GM15510 (cell line): ENCODE measurements at regions not wholly inside any gene's neighbourhood (a gene's known extent, or its start where the extent isn't known, plus 50 kb on each side); places are given as distances from the start of the nearest gene placed in this dataset.

Experiments
- POLR2A ChIP-seq: IDR thresholded peaks from 3 replicates; pipeline ENCODE4 v1.6.1; 2011; ENCODE audit warnings: borderline replicate concordance; ENCODE audit not compliant: insufficient read length; ENCODE audit errors: extremely low read depth

- no peak for TF ChIP-seq POLR2A
These were observed 437.4 kb downstream of the MTRR start for GRCh38 chr5:8306288-8306896.

DNA sequence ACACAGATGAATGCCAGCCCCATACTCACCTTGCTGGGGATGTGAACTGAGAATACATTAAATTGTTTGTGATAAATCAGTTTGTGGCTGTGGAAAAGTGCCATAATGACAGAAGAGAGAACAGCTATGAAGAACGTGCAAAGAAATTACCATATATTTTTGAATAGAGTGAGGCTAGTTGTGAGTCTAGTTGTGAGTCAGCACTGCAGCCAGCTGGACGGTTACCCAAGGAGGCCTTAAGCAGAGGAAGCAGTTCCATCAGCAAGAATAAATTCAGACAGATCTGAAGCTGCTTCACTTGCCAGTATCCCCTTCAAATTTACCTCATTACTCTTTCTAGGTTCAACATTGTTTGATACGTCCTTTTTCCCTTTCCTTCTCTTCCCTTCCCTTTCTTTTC is 446.0 kb downstream of the MTRR start:
- TF ChIP-seq POLR2A = no peak

- no peak for TF ChIP-seq POLR2A
These were observed 447.8 kb downstream of the MTRR start for GRCh38 chr5:8316608-8317280.

DNA sequence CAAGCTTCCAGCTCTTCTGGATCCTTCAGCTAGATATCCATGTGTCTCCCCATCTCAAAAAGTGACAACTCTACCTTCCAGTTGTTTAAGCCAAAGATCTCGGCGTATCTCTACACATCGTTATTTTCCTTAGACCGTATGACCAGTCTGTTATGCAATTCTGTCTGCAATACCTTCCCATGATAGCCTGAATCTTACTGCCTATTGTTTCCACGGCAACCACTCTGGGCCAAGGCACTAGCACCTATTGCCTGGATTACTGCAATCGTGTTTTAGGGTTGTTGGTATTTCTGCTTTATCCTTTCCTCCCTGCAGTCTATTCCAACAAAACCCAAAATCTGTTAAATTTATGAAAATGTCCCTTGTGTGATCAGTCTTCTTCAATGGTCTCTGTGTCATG is 448.4 kb downstream of the MTRR start:
- TF ChIP-seq POLR2A = no peak

- TF ChIP-seq POLR2A = no peak
These were observed 451.3 kb downstream of the MTRR start for GRCh38 chr5:8320244-8320643.

- TF ChIP-seq POLR2A = no peak
These were observed 452.3 kb downstream of the MTRR start for GRCh38 chr5:8321272-8321671.

DNA sequence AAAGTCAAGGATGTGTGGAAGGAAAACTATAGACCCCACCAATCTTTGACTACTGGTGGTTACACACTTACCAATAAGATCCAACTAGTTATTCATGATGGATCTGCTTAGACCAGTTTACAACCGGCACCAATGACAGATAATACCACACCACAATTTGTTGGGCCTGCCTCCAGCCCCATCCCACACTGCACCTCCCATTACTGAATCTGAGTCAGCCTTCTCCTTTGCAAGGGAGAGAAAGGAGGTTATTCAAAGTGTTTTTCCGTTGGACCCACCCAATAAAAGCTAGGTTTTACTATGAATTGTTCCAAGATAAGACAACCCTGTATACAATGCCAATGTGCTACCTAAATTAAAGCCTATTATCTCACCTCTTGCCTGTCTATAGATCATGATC is 453.5 kb downstream of the MTRR start:
- TF ChIP-seq POLR2A = no peak

DNA sequence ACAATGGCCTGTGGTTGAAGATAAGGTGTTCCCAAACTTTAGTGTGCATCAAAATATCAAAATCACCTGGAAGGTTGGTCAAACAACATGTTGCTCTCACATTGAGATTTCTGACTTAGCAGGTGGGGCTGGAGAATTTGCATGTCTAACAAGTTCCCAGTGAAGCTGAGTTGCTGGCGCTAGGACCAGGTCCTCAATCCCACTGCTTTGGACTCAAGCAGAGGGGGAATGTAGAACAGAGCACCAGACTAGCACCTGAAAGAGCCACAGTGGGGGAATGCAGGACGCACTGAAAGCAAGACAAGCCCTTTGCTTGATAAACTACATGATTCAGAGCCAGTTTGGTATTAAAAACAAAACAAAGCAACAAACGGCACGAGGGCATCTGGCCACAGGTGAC is 458.1 kb downstream of the MTRR start:
- TF ChIP-seq POLR2A = no peak

GRCh38 chr5:8329773-8330172 is 460.8 kb downstream of the MTRR start:
- no peak for TF ChIP-seq POLR2A

DNA sequence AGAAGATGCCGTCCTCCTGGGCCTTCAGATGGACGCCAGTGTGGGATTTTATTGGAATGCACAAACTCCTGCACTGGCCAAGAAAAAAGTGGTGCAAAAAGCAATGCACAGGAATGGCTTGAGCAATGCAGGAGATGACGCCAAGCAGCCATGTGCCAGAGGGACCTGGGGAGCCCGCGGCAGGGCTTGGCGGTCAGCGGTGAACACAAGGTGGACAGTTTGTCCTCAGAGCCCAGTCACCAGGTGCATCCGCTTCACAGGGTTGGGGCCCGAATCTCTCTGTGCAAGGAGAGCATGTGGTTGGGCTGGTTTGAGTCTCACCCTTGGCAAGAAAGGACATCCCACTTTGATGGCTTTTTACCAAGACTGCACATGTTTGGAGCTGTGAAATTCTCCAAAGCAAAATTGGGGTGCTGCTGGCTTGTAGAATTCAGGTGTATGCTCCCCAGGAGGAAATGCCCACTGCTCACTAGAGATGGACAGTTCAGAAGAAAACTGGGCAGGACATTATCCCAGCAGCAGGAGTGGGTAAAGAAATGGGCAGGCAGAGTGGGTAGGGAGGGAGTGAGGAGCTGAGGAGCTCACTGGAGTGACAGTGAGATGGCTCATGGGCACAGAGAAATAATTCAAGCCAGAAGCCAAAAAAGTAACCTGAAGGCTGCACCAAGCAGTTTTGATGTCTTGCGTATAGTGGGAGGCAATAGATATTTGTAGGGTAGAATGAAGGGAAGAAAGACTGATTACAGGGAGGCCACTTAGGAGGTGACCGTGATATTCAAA is 463.9 kb downstream of the MTRR start:
- no peak for TF ChIP-seq POLR2A

GRCh38 chr5:8333485-8333884 is 464.5 kb downstream of the MTRR start:
- TF ChIP-seq POLR2A = no peak

DNA sequence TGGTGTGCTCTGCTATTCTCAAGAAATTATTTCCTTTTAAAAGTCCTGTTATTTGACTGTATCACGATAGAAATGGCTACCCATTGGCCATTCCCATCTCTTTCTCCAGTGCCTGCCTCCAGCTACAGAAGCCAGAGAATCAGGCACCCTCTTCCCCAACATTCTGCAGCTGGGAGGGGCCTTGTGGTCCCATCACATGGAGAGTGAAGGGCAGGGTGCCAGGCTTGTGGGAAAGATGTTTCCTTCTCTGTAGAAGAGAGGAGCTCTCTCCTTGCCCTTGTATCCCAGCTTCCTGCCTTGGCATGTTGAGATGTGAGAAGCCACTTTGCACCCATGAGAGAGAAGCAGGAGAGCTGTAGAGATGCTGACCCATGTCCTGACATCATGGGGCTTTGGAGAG is 465.0 kb downstream of the MTRR start:
- no peak for TF ChIP-seq POLR2A

DNA sequence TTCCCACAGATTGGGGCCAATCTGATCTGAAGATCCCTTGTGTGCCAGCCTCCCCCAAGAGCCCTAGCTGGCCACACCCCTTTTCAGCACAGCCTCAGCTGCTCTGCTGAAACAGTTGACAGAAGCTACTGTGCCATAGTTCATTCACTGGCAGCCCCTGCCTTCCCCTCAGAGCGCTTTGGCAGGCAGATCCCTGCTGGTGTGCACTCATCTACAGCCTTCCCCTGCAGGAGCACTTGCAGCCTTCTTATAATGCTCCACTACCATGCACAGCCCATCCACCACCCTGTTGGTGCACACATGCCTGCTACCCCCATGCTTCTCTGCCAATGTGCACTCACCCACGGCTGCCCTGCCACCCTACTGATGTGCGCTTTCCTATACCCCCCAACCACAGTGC is 471.3 kb downstream of the MTRR start:
- TF ChIP-seq POLR2A = no peak

DNA sequence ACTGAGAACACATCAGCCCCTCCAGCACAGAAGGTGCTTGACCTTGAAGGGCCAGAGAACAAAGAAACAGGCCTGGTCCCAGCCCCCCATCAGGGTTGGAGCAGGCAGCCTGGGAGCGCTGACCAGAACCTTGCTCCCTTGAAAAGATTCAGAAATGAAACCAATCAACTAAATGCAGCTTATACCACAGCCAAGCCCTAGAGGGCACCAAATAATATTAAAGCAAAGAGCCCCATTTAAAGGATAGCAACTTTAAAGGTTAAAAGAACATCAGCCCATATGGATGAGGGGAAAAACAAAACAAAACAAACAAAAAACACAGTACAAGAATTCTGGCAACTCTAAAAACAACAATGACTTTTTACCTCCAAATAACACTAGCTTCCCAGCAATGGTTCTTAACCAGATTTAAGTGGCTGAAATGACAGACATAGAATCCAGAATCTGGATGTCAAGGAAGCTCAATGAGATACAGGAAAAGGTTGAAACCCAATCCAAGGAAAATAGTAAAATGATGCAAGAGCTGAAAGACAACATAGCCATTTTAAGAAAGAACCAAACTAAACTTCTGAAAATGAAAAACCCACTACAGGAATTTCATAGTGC is 471.9 kb downstream of the MTRR start:
- TF ChIP-seq POLR2A = no peak

GRCh38 chr5:8341406-8341805 is 472.5 kb downstream of the MTRR start:
- no peak for TF ChIP-seq POLR2A
